ENCODE measurements at regions not wholly inside any gene's neighbourhood (a gene's known extent, or its start where the extent isn't known, plus 50 kb on each side); places are given as distances from the start of the nearest gene placed in this dataset.

DNA sequence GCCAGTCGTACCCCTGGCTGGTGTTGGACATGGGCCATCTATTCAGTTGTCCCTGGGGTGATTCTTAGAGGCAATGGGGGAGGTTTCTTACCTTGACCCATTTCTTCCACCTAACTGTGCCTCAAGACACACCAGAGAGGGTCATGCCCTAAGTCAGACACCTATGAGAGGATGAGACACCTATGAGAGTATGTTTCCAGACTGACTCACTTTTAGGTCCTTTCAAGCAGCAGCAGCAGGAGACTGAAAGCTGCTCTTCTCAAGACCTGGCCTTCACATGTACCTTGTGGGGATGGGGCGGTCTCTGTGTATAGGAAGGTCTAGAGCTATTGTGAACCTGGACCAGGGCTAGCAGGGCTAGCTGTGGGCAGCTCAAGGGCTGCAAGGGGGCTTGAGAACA, 130.1 kb downstream of the TENT4A start:
- TF ChIP-seq, protein P1, sequence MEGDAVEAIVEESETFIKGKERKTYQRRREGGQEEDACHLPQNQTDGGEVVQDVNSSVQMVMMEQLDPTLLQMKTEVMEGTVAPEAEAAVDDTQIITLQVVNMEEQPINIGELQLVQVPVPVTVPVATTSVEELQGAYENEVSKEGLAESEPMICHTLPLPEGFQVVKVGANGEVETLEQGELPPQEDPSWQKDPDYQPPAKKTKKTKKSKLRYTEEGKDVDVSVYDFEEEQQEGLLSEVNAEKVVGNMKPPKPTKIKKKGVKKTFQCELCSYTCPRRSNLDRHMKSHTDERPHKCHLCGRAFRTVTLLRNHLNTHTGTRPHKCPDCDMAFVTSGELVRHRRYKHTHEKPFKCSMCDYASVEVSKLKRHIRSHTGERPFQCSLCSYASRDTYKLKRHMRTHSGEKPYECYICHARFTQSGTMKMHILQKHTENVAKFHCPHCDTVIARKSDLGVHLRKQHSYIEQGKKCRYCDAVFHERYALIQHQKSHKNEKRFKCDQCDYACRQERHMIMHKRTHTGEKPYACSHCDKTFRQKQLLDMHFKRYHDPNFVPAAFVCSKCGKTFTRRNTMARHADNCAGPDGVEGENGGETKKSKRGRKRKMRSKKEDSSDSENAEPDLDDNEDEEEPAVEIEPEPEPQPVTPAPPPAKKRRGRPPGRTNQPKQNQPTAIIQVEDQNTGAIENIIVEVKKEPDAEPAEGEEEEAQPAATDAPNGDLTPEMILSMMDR (IDR thresholded peaks at IDR 0.05): no peak
- TF ChIP-seq POLR2A (IDR thresholded peaks at IDR 0.05): no peak

All from esophagus squamous epithelium (tissue), 4 donors.